ENCODE measurements at regions not wholly inside any gene's neighbourhood (a gene's known extent, or its start where the extent isn't known, plus 50 kb on each side); places are given as distances from the start of the nearest gene placed in this dataset.

DNA sequence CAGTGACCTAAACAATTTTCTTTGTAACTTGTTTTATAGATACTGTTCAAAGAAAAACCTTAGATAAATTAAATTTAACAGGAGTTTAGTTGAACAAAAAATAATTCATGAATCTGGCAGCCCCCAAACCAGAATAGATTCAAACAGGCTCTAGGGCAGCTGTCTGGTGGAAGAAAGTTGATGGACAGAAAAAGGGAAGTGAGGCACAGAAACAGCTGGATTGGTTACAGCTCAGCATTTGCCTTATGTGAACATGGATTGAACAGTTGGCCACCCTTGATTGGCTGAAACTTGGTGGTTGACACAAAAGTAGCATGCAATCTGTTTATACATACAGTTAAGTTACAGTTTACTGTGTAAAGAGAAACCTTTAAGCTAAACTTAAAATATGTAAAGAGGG is 954.3 kb upstream of the FLRT2 start:
- TF ChIP-seq, protein P1, sequence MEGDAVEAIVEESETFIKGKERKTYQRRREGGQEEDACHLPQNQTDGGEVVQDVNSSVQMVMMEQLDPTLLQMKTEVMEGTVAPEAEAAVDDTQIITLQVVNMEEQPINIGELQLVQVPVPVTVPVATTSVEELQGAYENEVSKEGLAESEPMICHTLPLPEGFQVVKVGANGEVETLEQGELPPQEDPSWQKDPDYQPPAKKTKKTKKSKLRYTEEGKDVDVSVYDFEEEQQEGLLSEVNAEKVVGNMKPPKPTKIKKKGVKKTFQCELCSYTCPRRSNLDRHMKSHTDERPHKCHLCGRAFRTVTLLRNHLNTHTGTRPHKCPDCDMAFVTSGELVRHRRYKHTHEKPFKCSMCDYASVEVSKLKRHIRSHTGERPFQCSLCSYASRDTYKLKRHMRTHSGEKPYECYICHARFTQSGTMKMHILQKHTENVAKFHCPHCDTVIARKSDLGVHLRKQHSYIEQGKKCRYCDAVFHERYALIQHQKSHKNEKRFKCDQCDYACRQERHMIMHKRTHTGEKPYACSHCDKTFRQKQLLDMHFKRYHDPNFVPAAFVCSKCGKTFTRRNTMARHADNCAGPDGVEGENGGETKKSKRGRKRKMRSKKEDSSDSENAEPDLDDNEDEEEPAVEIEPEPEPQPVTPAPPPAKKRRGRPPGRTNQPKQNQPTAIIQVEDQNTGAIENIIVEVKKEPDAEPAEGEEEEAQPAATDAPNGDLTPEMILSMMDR (conservative IDR thresholded peaks at IDR 0.05 in 1 of 2, IDR thresholded peaks at IDR 0.05 in 1 of 2; ENCODE audit: extremely low read depth in 1 of 2, insufficient read depth in 1 of 2, low read depth in 1 of 2, low read length in 2 of 2), result no peak
- TF ChIP-seq EZH2 (IDR thresholded peaks at IDR 0.05; ENCODE audit: borderline replicate concordance, low read length), result no peak

All from mammary epithelial cell (primary cell).